ENCODE measurements at regions not wholly inside any gene's neighbourhood (a gene's known extent, or its start where the extent isn't known, plus 50 kb on each side); places are given as distances from the start of the nearest gene placed in this dataset.

DNA sequence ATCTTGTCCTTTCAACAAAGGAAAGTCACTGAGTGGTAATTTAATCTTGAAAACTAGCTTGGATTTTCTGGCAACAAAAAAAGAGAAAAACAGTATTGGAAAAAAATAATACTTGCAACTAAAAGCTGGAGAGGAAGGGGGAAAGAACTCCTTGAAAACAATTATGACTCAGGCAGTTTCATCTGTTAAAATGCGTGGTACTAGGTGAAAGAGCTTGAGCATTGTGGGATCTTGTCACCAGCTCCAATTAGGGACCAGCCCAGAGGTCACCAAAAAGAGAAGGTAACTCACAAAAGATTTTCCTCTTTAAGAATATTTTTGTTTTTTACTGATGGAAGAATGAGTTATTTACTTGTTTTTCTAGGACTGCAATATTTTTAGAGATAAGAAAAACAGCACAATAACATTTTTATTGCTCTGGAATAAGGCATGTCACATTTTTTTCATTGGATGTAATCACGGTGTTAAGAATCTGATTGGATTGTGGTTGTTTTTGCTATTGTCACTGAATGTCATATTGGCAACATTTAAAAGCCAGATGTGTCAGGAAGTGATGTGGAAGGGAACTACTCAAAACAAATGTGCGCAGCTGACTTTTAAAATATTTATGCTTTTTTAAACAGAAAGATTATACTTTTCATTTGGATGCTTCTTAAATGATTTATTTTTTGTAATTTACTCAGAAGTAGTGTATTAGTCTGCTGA is 78.5 kb upstream of the ADAMTS5 start:
- no peak overlapping the region for H3K27ac ChIP-seq
- peaks cover 0 to 16% (median 3%) of the 10 kb centered on the region in 3 donors for H3K4me1 ChIP-seq
- no peaks in the 10 kb centered on the region for H3K27me3 ChIP-seq
- no peak for ATAC-seq
- H3K9me3 ChIP-seq = no peaks in the 10 kb centered on the region
- TF ChIP-seq, protein P1, sequence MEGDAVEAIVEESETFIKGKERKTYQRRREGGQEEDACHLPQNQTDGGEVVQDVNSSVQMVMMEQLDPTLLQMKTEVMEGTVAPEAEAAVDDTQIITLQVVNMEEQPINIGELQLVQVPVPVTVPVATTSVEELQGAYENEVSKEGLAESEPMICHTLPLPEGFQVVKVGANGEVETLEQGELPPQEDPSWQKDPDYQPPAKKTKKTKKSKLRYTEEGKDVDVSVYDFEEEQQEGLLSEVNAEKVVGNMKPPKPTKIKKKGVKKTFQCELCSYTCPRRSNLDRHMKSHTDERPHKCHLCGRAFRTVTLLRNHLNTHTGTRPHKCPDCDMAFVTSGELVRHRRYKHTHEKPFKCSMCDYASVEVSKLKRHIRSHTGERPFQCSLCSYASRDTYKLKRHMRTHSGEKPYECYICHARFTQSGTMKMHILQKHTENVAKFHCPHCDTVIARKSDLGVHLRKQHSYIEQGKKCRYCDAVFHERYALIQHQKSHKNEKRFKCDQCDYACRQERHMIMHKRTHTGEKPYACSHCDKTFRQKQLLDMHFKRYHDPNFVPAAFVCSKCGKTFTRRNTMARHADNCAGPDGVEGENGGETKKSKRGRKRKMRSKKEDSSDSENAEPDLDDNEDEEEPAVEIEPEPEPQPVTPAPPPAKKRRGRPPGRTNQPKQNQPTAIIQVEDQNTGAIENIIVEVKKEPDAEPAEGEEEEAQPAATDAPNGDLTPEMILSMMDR (IDR thresholded peaks at IDR 0.05) = no peak
- TF ChIP-seq EP300 (IDR thresholded peaks at IDR 0.05) (no peak), POLR2A (IDR thresholded peaks at IDR 0.05) (no peak), POLR2AphosphoS5 (IDR thresholded peaks at IDR 0.05) (no peak)
- WGBS, 2 donors (ENCODE audit: low coverage in 1 of 2) = 80 to 81% methylated on average over 3 of the region's 3 CpGs
- H3K36me3 ChIP-seq = no peaks in the 10 kb centered on the region
- H3K4me3 ChIP-seq = no peak overlapping the region

DNA sequence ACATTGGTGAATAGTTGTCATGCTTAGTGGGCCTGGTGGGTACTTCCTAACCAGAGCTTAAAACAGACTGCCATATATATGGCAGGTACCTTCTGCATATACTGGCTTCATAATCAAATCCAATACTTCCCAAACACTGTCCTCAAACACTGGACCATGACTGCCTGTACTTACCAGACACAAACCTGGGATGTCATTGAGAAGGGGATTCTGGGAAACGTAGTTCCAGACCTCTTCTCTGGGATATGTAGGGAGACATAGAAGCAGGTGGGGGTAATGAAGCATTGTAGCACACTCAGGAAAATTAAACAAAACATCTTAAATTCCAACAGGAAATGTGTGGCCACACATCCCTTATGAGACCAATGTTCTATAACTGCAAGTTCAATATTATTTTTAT is 76.5 kb upstream of the ADAMTS5 start:
- Histone ChIP-seq H3K27ac (no peak overlapping the region), H3K27me3 (no peaks in the 10 kb centered on the region)
- WGBS, 2 donors (ENCODE audit: low coverage in 1 of 2) = 100% methylated on average over 1 of the region's 1 CpG

DNA sequence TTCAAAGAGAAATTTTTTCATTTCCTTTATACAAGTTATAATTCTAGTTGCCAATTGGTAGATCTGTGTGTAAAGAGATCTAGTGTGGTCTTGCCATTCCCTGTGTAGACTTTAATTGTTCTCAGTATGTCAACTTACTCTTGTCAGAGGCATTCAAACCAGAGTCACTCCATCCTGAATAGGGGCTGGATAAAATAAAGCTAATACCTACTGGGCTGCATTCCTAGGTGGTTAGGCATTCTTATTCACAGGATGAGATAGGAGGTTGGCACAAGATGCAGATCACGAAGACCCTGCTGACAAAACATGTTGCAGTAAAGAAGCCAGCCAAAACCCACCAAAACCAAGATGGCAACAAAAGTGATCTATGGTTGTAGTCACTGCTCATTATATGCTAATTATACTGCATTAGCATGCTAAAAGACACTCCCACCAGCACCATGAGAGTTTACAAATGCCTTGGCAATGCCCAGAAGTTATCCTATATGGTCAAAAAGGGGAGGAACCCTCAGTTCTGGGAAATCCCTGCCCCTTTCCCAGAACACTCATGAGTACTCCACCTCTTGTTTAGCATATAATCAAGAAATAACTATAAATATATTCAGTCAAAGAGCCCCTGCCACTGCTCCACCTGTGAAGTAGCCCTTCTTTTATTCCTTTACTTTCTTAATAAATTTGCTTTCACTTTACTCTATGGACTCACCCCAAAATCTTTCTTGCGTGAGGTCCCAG is 74.0 kb upstream of the ADAMTS5 start:
- no peak overlapping the region for H3K27ac ChIP-seq
- WGBS, 2 donors (ENCODE audit: low coverage in 1 of 2) = 89 to 93% methylated on average over 2 of the region's 2 CpGs
- no peak for ATAC-seq
- no peak overlapping the region for H3K4me3 ChIP-seq
- no peak for TF ChIP-seq POLR2A (IDR thresholded peaks at IDR 0.05)
- TF ChIP-seq, protein P1 (IDR thresholded peaks at IDR 0.05) = no peak
- no peak for TF ChIP-seq POLR2AphosphoS5 (IDR thresholded peaks at IDR 0.05)
- no peak for TF ChIP-seq EP300 (IDR thresholded peaks at IDR 0.05)
- no peaks in the 10 kb centered on the region for H3K9me3 ChIP-seq
- H3K36me3 ChIP-seq = no peaks in the 10 kb centered on the region
- H3K27me3 ChIP-seq = no peaks in the 10 kb centered on the region
- H3K4me1 ChIP-seq = peaks cover 0 to 8% (median 0%) of the 10 kb centered on the region in 3 donors

More for the DNA sequence above, 76.5 kb upstream of the ADAMTS5 start:
- ATAC-seq = no peak
- no peaks in the 10 kb centered on the region for H3K9me3 ChIP-seq
- H3K4me3 ChIP-seq = no peak overlapping the region
- TF ChIP-seq POLR2A (IDR thresholded peaks at IDR 0.05) (no peak), EP300 (IDR thresholded peaks at IDR 0.05) (no peak), POLR2AphosphoS5 (IDR thresholded peaks at IDR 0.05) (no peak)
- TF ChIP-seq, protein P1 (IDR thresholded peaks at IDR 0.05) = no peak
- no peaks in the 10 kb centered on the region for H3K36me3 ChIP-seq
- H3K4me1 ChIP-seq = peaks cover 0 to 16% (median 3%) of the 10 kb centered on the region in 3 donors

DNA sequence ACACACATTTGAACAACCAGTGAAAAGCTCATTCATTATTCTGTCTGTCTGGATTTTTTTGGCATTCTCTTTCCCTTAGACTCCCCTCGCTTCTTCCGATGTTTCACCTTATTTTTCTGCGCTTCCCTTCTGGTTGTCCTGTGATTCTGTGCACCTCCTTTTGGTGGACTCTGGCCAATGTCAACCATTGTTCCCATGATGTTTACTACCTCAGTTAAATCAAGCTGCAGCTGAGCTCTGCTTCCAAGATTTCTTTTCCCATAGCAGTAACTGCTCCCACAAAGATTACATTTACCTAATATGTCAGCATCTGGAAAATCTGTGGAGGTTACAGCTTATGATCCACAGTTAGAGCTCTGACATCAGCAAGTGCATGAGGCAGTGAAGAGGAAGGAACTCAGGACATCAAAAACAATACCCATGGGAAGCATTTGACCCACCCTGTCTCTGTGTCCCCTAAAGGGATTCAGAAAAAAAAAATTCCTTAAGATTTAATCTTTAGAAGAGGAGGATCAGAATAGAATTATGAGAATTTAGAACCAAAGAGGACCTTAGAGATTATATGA is 69.9 kb upstream of the ADAMTS5 start:
- peaks cover 0 to 8% (median 0%) of the 10 kb centered on the region in 3 donors for H3K4me1 ChIP-seq
- ATAC-seq = no peak
- no peaks in the 10 kb centered on the region for H3K36me3 ChIP-seq
- 56 to 66% methylated on average over 3 of the region's 3 CpGs for WGBS, 2 donors (ENCODE audit: low coverage in 1 of 2)
- no peak for TF ChIP-seq POLR2A (IDR thresholded peaks at IDR 0.05)
- TF ChIP-seq, protein P1 (IDR thresholded peaks at IDR 0.05) = no peak
- no peak for TF ChIP-seq POLR2AphosphoS5 (IDR thresholded peaks at IDR 0.05)
- no peak for TF ChIP-seq EP300 (IDR thresholded peaks at IDR 0.05)
- H3K27me3 ChIP-seq = no peaks in the 10 kb centered on the region
- no peak overlapping the region for H3K27ac ChIP-seq
- H3K9me3 ChIP-seq = no peaks in the 10 kb centered on the region
- no peak overlapping the region for H3K4me3 ChIP-seq
